ENCODE measurements at regions not wholly inside any gene's neighbourhood (a gene's known extent, or its start where the extent isn't known, plus 50 kb on each side); places are given as distances from the start of the nearest gene placed in this dataset.
A peak's percentile ranks its signal among the peaks of the same experiment; 100 is the strongest.
"Not testable (repeated sequence)": the region's sequence is repeated elsewhere in the genome, so short reads cannot be mapped to it uniquely, and the experiment has no call there.

DNA sequence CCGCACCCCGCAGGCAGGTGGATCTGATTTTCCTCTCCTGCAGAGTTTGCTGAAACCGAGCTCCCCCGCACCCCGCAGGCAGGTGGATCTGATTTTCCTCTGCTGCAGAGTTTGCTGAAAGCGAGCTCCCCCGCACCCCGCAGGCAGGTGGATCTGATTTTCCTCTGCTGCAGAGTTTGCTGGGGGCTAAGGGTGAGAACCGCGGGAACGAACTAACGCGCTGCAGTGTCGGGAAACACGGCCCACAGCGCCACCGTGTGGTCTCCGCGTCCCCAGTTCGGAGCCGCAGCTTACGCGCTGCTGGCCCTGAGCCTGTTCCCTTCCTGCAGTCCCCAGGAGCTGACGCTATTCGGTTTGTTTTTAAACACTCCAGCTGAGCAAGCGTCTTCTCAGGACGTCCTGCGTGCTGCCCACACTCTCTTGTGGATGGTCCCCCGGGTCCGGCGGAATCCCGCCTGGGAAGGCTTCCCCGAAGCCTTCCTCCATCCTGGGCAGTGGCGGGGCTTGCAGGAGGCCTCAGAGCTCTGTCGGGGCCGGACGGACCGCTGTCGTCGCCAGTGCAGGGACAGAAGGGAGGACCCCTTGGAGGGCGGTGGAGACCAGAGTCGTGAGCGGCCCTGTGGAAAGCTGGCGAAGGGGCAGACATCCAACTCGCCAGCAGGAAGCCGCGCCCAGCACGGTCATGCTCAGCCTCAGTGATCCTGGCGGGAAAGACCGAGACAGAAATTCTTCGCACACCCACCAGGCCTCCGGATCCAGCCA is 121.2 kb upstream of the LPCAT1 start:
- Histone ChIP-seq H3K4me2 (ENCODE audit: low read length) (peak overlapping the region; percentile 95), H3K9ac (ENCODE audit: low read depth, low read length) (no peak overlapping the region), H3K4me1 (ENCODE audit: control insufficient read depth, insufficient read depth, low read length) (peaks cover 9% of the 10 kb centered on the region), H3K36me3 (ENCODE audit: insufficient read depth, low read length) (no peaks in the 10 kb centered on the region), H3K27me3 (ENCODE audit: control insufficient read depth, insufficient read depth, low read length) (peaks cover 38% of the 10 kb centered on the region), H3K4me3 (ENCODE audit: low read length) (peak overlapping the region; percentile 64), H3K9me3 (replicated peaks; ENCODE audit: low read length) (no peaks in the 10 kb centered on the region)

DNA sequence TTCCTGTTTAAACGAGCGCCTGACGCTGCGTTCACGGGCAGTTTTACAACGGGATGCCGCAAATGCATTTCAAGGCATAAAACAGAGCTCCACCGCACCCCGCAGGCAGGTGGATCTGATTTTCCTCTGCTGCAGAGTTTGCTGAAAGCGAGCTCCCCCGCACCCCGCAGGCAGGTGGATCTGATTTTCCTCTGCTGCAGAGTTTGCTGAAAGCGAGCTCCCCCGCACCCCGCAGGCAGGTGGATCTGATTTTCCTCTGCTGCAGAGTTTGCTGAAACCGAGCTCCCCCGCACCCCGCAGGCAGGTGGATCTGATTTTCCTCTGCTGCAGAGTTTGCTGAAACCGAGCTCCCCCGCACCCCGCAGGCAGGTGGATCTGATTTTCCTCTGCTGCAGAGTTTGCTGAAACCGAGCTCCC is 120.6 kb upstream of the LPCAT1 start:
- not testable (repeated sequence) for H3K9ac ChIP-seq (ENCODE audit: low read depth, low read length); H3K9me3 ChIP-seq (replicated peaks; ENCODE audit: low read length); H3K4me2 ChIP-seq (ENCODE audit: low read length); H3K4me3 ChIP-seq (ENCODE audit: low read length); H3K36me3 ChIP-seq (ENCODE audit: insufficient read depth, low read length); H3K4me1 ChIP-seq (ENCODE audit: control insufficient read depth, insufficient read depth, low read length)
- peaks cover 42% of the 10 kb centered on the region for H3K27me3 ChIP-seq (ENCODE audit: control insufficient read depth, insufficient read depth, low read length)

DNA sequence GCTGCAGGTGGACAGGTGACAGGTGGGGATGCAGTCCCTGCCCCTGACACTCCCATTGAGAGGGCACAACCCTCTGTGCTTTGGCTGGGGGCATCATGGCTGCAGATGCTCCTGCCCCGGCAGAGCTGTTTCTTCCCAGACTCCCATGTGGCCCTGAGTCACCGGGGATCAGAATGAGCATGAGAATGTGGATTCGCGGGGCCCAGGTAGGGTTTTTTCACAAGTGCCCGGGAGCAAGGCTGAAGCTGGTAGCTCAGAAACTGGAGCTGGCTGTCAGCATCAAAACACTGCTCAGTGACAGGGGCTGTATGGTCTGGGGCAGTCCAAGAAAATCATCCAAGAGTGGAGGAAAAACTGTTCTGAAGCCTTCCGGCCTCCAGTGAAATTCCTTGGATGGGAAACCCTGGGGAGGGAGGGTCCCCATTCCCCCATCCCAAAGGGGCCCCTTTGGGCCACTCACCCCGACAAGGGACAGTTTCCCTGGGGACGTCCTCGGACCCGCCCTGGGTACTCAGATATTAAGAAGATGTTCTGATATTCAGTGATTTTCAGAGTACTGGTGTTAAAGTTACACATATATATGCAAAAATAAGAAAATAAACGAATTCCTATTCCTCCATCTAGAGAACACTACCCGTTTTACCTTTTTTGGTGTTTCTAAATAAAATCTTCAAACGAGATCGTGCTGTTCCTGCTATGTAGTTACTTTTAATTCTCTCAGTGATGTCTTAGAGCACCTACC is 120.1 kb upstream of the LPCAT1 start:
- peaks cover 9% of the 10 kb centered on the region for H3K4me1 ChIP-seq (ENCODE audit: control insufficient read depth, insufficient read depth, low read length)
- H3K36me3 ChIP-seq (ENCODE audit: insufficient read depth, low read length), result no peaks in the 10 kb centered on the region
- no peak overlapping the region for H3K9ac ChIP-seq (ENCODE audit: low read depth, low read length)
- H3K27me3 ChIP-seq (ENCODE audit: control insufficient read depth, insufficient read depth, low read length), result peaks cover 43% of the 10 kb centered on the region
- no peaks in the 10 kb centered on the region for H3K9me3 ChIP-seq (replicated peaks; ENCODE audit: low read length)
- H3K4me2 ChIP-seq (ENCODE audit: low read length), result no peak overlapping the region
- no peak overlapping the region for H3K4me3 ChIP-seq (ENCODE audit: low read length)

DNA sequence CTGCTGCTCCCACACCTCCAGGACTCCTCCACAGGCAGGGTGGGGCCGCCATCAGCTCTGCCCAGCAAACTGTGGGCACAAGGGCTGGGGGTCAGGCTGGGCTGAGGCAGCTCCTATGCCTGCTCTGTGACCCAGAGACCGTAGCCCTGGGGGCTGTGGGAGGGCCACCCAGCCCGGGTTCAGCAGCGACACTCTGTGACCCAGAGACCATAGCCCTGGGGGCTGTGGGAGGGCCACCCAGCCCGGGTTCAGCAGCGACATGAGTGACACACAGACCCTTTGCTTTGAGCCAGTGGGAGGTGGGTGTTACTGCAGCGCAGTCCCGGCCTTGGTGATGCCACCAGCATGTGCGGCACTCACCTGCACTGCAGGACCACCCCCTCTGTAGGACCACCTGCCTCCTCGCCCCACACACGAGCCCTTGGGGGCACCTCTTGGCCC is 118.9 kb upstream of the LPCAT1 start:
- no peak overlapping the region for H3K9ac ChIP-seq (ENCODE audit: low read depth, low read length)
- no peak overlapping the region for H3K4me3 ChIP-seq (ENCODE audit: low read length)
- peaks cover 49% of the 10 kb centered on the region for H3K27me3 ChIP-seq (ENCODE audit: control insufficient read depth, insufficient read depth, low read length)
- H3K36me3 ChIP-seq (ENCODE audit: insufficient read depth, low read length), result no peaks in the 10 kb centered on the region
- H3K4me1 ChIP-seq (ENCODE audit: control insufficient read depth, insufficient read depth, low read length), result peaks cover 9% of the 10 kb centered on the region
- H3K4me2 ChIP-seq (ENCODE audit: low read length), result no peak overlapping the region
- H3K9me3 ChIP-seq (replicated peaks; ENCODE audit: low read length), result no peaks in the 10 kb centered on the region

DNA sequence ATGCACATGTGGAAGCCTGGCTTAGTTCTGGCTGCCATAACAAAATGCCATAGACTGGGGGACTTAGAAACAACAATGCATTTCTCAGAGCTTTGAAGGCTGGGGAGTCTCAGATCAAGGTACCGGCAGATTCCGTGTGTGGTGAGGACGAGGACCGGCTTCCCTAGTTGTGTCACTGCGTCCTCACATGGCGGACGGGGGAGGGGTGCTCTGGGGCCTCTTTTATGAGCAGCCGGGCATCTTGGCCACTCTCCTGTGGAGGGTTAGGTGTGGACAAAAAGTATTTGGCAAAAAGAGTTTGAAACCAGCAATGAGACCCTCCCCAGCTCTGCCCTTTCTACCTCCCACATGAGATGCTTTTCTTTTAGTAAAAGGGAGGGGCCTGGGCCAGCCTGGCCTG is 118.5 kb upstream of the LPCAT1 start:
- H3K27me3 ChIP-seq (ENCODE audit: control insufficient read depth, insufficient read depth, low read length), result peaks cover 47% of the 10 kb centered on the region
- H3K4me3 ChIP-seq (ENCODE audit: low read length), result no peak overlapping the region
- peaks cover 9% of the 10 kb centered on the region for H3K4me1 ChIP-seq (ENCODE audit: control insufficient read depth, insufficient read depth, low read length)
- H3K4me2 ChIP-seq (ENCODE audit: low read length), result no peak overlapping the region
- no peaks in the 10 kb centered on the region for H3K9me3 ChIP-seq (replicated peaks; ENCODE audit: low read length)
- no peaks in the 10 kb centered on the region for H3K36me3 ChIP-seq (ENCODE audit: insufficient read depth, low read length)
- H3K9ac ChIP-seq (ENCODE audit: low read depth, low read length), result no peak overlapping the region

DNA sequence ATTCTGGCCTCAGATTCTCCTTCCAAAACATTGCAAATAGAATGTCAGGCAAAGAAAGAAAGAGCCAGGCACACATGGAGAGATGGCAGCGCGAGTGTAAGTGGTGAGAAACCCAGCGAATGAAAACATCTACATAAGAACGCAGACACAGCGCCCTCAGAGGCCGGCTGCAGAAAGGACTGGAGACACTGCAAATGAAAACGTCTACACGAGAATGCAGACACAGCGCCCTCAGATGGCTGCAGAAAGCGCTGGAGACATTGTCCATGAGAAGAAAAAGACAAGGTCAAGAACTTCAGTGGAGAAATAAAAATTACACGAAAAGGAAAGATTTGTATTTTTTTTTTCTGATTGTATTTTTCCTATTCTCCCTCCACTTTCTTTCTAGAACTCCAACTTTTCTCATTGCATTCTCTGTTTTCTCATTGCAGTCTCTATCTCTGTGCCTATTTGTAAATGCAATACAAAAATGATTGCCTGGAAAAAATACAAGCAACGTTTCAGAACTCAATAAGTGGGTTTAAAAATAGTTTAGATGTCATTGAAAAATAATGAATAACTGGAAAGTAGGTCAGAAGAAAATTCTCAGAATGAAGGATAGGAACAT is 117.9 kb upstream of the LPCAT1 start:
- Histone ChIP-seq H3K9me3 (replicated peaks; ENCODE audit: low read length) (no peaks in the 10 kb centered on the region), H3K9ac (ENCODE audit: low read depth, low read length) (no peak overlapping the region), H3K4me3 (ENCODE audit: low read length) (no peak overlapping the region), H3K27me3 (ENCODE audit: control insufficient read depth, insufficient read depth, low read length) (peaks cover 47% of the 10 kb centered on the region), H3K36me3 (ENCODE audit: insufficient read depth, low read length) (no peaks in the 10 kb centered on the region), H3K4me1 (ENCODE audit: control insufficient read depth, insufficient read depth, low read length) (peaks cover 9% of the 10 kb centered on the region), H3K4me2 (ENCODE audit: low read length) (no peak overlapping the region)

DNA sequence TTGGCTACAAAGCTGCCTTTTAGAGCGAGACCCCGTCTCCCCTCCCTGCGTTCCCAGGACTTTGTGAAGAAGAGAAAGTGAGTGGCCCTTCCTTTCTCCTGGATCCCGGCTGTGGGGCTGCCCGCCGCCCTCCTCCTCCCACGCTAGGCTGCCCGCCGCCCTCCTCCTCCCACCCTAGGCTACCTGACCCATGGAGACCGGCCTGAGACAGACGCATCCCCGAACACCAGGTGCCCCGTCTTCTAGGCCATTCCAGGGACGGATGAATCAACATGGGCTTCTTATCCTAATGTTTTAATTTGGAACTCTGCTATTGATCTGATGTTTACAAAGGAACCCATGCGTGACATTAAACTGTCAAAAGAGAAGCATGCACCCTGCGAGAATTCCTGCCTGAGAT is 117.3 kb upstream of the LPCAT1 start:
- H3K27me3 ChIP-seq (ENCODE audit: control insufficient read depth, insufficient read depth, low read length), result peaks cover 47% of the 10 kb centered on the region
- no peaks in the 10 kb centered on the region for H3K9me3 ChIP-seq (replicated peaks; ENCODE audit: low read length)
- H3K9ac ChIP-seq (ENCODE audit: low read depth, low read length), result no peak overlapping the region
- H3K4me1 ChIP-seq (ENCODE audit: control insufficient read depth, insufficient read depth, low read length), result peaks cover 10% of the 10 kb centered on the region
- H3K36me3 ChIP-seq (ENCODE audit: insufficient read depth, low read length), result no peaks in the 10 kb centered on the region
- H3K4me2 ChIP-seq (ENCODE audit: low read length), result no peak overlapping the region
- H3K4me3 ChIP-seq (ENCODE audit: low read length), result no peak overlapping the region

DNA sequence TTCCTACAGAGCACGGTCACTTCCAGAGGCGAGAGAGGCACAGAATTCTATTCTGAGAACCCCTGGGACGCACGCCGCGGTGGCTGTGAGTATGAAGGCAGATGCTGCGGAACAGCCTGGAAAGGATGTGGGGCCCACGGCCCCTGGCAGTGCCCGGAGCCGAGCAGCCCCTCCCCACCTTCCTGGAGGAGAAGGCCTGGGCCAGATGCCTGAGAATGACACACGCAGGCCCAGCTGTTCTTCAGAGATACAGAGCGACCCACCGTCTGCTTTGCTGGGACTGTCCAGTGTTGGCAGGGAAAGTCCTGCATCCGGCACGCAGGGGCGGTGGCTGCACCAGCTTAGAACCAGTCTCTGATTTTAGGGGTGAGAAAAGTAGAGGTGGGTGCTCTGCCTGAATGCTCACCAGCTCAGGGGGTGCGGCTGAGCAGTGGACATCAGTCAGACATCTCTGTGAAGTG is 116.7 kb upstream of the LPCAT1 start:
- Histone ChIP-seq H3K9me3 (replicated peaks; ENCODE audit: low read length) (no peaks in the 10 kb centered on the region), H3K27me3 (ENCODE audit: control insufficient read depth, insufficient read depth, low read length) (peaks cover 47% of the 10 kb centered on the region), H3K9ac (ENCODE audit: low read depth, low read length) (no peak overlapping the region), H3K4me1 (ENCODE audit: control insufficient read depth, insufficient read depth, low read length) (peaks cover 14% of the 10 kb centered on the region), H3K36me3 (ENCODE audit: insufficient read depth, low read length) (no peaks in the 10 kb centered on the region), H3K4me2 (ENCODE audit: low read length) (no peak overlapping the region), H3K4me3 (ENCODE audit: low read length) (no peak overlapping the region)

DNA sequence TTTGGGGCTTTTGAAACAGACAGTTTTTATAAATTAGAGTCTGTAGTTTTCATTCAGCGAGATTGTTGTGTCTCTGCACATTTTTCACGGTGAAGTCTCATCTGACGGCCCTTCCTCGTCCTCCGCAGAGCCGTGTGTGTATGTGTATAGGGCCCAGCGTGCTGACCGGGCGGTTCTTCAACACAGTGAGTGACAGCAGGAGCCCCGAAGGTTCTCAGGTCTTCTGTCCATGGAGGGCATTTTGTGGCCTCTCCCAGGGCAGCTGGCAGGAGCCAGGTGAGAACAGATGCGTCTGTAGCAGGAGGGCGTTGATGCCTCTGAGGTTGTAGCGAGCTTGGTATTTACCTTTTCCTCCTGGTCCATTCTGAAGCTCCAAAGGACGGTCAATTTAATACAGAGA is 116.0 kb upstream of the LPCAT1 start:
- peaks cover 42% of the 10 kb centered on the region for H3K27me3 ChIP-seq (ENCODE audit: control insufficient read depth, insufficient read depth, low read length)
- H3K4me2 ChIP-seq (ENCODE audit: low read length), result no peak overlapping the region
- H3K9me3 ChIP-seq (replicated peaks; ENCODE audit: low read length), result no peaks in the 10 kb centered on the region
- no peak overlapping the region for H3K4me3 ChIP-seq (ENCODE audit: low read length)
- no peaks in the 10 kb centered on the region for H3K36me3 ChIP-seq (ENCODE audit: insufficient read depth, low read length)
- peaks cover 15% of the 10 kb centered on the region for H3K4me1 ChIP-seq (ENCODE audit: control insufficient read depth, insufficient read depth, low read length)
- H3K9ac ChIP-seq (ENCODE audit: low read depth, low read length), result no peak overlapping the region

DNA sequence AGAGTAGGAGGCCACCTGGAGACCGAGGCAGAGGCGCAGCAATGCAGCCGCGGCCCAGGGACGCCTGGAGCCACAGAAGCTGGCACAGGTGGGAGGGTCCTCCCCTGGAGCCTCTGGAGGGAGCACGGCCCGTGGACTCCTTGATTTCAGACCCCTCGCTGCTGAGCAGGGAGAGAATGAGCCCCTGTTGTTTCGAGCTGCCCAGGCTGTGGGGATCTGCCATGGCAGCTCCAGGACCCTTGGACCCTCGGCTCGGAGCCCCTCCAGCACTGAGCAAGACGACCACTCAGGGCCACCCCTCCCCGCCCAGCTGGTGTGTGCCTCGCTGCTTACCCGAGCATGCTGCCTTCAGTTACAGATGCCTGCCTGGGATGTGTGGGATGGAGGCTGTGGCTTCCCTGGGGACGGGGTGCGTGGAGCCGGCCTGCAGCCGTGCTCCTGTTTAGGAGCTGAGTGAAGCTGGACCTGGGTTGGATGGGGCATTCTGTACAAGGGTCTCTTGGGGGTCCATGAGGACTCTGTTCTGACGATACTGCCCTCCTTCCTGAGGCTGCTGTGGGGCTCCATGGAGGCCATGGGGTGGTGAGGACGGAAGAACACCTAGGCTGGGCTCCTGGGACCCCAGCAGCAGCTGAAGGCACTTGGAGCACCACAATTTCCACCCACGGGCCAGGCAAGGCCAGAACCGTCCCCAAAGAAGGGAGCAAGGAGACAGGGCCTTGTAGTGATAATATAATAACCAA is 115.1 kb upstream of the LPCAT1 start:
- H3K27me3 ChIP-seq (ENCODE audit: control insufficient read depth, insufficient read depth, low read length), result peaks cover 36% of the 10 kb centered on the region
- H3K36me3 ChIP-seq (ENCODE audit: insufficient read depth, low read length), result no peaks in the 10 kb centered on the region
- no peak overlapping the region for H3K4me2 ChIP-seq (ENCODE audit: low read length)
- H3K4me1 ChIP-seq (ENCODE audit: control insufficient read depth, insufficient read depth, low read length), result peaks cover 23% of the 10 kb centered on the region
- no peak overlapping the region for H3K9ac ChIP-seq (ENCODE audit: low read depth, low read length)
- no peak overlapping the region for H3K4me3 ChIP-seq (ENCODE audit: low read length)
- H3K9me3 ChIP-seq (replicated peaks; ENCODE audit: low read length), result no peaks in the 10 kb centered on the region
